ENCODE measurements at regions not wholly inside any gene's neighbourhood (a gene's known extent, or its start where the extent isn't known, plus 50 kb on each side); places are given as distances from the start of the nearest gene placed in this dataset.

DNA sequence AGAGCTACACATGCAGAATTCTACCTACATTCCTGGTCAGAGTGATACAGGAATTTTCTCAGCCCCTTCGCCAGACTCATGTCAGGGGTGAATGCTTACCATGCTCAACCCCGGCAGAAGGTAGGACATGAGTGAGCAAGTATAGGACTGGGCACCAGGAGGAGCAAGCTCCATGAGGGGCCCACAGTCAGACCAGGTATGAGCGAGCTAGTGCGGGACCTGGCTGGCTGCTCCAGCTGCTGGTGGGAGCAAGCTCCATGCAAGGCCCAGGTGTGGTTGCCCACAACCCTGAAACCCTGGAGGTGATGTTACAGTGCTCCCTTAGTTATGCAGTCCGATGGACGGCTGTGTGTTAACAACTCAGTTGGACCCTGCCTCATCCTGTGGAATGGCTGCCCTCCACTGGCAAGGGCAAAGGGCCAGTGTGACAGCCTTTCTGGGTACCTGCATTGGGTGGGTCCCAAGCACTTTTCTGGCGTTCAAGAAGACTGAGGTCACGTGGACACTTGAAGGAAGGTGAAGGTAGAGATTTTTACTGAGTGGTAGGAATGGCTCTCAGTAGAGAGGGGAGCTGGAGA, 503.5 kb upstream of the CITED2 start:
- no peaks in the 10 kb centered on the region for H3K9me3 Mint-ChIP-seq
- DNase-seq: no peak
- H3K27me3 Mint-ChIP-seq (ENCODE audit: insufficient read depth): no peaks in the 10 kb centered on the region
- H3K27ac Mint-ChIP-seq: no peak overlapping the region
- peaks cover 7% of the 10 kb centered on the region for H3K36me3 Mint-ChIP-seq (ENCODE audit: low read depth)
- TF ChIP-seq, protein P1, sequence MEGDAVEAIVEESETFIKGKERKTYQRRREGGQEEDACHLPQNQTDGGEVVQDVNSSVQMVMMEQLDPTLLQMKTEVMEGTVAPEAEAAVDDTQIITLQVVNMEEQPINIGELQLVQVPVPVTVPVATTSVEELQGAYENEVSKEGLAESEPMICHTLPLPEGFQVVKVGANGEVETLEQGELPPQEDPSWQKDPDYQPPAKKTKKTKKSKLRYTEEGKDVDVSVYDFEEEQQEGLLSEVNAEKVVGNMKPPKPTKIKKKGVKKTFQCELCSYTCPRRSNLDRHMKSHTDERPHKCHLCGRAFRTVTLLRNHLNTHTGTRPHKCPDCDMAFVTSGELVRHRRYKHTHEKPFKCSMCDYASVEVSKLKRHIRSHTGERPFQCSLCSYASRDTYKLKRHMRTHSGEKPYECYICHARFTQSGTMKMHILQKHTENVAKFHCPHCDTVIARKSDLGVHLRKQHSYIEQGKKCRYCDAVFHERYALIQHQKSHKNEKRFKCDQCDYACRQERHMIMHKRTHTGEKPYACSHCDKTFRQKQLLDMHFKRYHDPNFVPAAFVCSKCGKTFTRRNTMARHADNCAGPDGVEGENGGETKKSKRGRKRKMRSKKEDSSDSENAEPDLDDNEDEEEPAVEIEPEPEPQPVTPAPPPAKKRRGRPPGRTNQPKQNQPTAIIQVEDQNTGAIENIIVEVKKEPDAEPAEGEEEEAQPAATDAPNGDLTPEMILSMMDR (IDR thresholded peaks at IDR 0.05): no peak
- H3K4me3 Mint-ChIP-seq: no peak overlapping the region
- peaks cover 32% of the 10 kb centered on the region for H3K4me1 Mint-ChIP-seq (ENCODE audit: low read depth)

DNA sequence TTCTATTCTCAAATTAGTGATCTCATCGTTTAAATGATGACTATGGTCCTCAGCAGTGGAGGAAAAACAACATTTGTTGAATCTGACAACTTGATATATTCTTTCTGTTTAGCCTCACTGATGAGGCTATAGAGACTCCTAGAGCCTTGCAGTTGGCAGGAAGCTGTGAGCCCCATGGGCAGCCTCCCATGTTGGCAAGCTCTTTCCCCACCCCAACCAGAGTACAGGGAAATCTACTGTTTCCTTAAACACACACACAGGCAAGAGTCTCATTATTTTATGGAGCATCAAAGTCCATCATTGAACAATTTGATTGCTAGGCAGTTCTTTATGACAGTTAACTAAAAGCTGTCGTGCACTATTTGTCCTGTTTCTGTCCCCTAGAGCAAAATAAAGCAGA, 498.2 kb upstream of the CITED2 start:
- Mint-ChIP-seq H3K4me3 (no peak overlapping the region), H3K4me1 (ENCODE audit: low read depth) (peaks cover 19% of the 10 kb centered on the region), H3K36me3 (ENCODE audit: low read depth) (no peaks in the 10 kb centered on the region), H3K27ac (no peak overlapping the region), H3K27me3 (ENCODE audit: insufficient read depth) (no peaks in the 10 kb centered on the region), H3K9me3 (no peaks in the 10 kb centered on the region)
- no peak for DNase-seq
- TF ChIP-seq, protein P1 (IDR thresholded peaks at IDR 0.05): no peak

DNA sequence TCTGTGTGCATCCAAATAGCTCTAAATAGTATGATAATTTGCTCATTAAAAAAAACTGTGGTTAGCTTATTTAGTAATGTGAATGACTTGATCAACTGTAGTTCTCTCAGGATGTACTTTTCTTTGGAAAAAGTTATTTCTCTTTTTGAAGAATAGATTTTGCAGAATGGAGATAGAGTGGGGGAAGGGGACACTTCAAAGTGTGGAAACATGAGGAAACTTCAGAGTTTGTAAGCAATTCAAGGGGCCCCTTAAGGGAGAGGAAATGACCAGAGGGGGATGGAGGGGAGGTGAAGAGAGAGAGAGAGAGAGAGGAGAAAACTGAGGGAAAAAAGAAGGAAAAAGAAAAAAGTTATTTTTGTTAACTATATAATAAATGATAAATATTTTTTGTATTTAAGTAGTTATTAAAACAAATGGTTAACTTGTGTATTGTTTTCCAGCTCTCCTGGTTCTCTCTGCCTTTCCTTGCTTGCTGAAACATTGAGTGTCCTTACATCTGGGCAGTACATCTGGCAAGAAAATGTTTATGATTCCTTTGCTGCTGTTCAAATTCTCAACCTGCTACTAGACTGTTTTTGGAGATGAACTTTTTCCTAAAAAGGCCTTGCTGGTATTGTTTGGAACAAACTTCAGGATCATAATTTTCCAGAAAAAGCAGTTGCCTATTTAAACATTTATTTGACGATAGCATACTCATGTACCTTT, 497.5 kb upstream of the CITED2 start:
- TF ChIP-seq, protein P1 (IDR thresholded peaks at IDR 0.05): no peak
- Mint-ChIP-seq H3K4me1 (ENCODE audit: low read depth) (peaks cover 19% of the 10 kb centered on the region), H3K27ac (no peak overlapping the region), H3K9me3 (no peaks in the 10 kb centered on the region), H3K4me3 (no peak overlapping the region), H3K36me3 (ENCODE audit: low read depth) (no peaks in the 10 kb centered on the region), H3K27me3 (ENCODE audit: insufficient read depth) (no peaks in the 10 kb centered on the region)
- no peak for DNase-seq

DNA sequence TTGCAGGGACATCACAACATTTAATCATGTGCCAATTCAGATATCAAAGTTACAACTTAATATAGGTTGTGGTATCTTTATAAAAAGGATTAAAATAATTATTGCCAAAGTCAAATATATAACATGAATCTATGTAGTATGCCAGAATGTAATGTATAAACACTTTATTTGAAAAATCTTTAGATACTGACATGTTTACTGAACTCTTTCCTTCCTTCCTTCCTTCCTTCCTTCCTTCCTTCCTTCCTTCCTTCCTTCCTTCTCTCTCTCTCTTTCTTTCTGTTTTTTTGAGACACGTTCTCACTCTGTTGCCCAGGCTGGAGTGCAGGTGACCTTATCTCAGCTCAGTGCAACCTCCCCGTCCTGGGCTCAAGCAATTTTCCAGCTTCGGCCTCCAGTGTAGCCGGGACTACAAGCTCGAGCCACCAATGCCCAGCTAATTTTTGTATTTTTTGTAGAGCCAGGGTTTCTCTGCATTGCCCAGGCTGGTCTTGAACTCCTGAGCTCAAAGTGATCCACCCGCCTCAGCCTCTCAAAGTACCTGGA, 496.8 kb upstream of the CITED2 start:
- no peaks in the 10 kb centered on the region for H3K9me3 Mint-ChIP-seq
- no peak overlapping the region for H3K27ac Mint-ChIP-seq
- H3K4me1 Mint-ChIP-seq (ENCODE audit: low read depth): peaks cover 19% of the 10 kb centered on the region
- no peak for DNase-seq
- H3K4me3 Mint-ChIP-seq: no peak overlapping the region
- no peaks in the 10 kb centered on the region for H3K27me3 Mint-ChIP-seq (ENCODE audit: insufficient read depth)
- H3K36me3 Mint-ChIP-seq (ENCODE audit: low read depth): no peaks in the 10 kb centered on the region
- TF ChIP-seq, protein P1 (IDR thresholded peaks at IDR 0.05): no peak

DNA sequence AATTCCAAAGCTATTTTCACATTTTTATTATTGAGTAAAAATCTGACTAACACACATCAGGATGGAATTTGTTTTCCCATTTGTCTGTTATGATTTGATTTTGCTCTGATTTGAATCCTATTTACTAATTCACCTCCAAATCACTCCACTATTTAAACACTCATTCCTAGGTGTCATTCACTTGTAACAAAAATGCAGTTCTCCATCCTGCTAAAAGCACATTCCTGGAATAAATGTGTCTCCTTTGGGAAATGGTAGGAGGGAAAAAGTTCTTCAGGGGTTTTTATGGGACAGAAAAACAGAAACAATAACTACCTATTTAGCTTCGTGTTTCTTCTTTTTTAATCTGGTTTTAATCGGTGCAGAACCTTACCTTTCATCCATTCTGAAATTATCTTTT, 494.1 kb upstream of the CITED2 start:
- DNase-seq: no peak
- no peaks in the 10 kb centered on the region for H3K9me3 Mint-ChIP-seq
- no peak overlapping the region for H3K27ac Mint-ChIP-seq
- H3K4me3 Mint-ChIP-seq: no peak overlapping the region
- no peaks in the 10 kb centered on the region for H3K27me3 Mint-ChIP-seq (ENCODE audit: insufficient read depth)
- TF ChIP-seq, protein P1 (IDR thresholded peaks at IDR 0.05): no peak
- H3K36me3 Mint-ChIP-seq (ENCODE audit: low read depth): no peaks in the 10 kb centered on the region; the same call in 1 of the 2 replicates
- H3K4me1 Mint-ChIP-seq (ENCODE audit: low read depth): peaks cover 37% of the 10 kb centered on the region

All from HFFc6 (cell line).